Hematopoietic multipotent progenitor cell treated with erythropoietin and hydrocortisone succinate and interleukin-3 and kit ligand, for 8 days (in vitro differentiated cells): ENCODE measurements at regions not wholly inside any gene's neighbourhood (a gene's known extent, or its start where the extent isn't known, plus 50 kb on each side); places are given as distances from the start of the nearest gene placed in this dataset.

Source experiments
- DNase-seq: peaks from one replicate; pipeline ENCODE4 v3.0.0-alpha.2; 2015

DNA sequence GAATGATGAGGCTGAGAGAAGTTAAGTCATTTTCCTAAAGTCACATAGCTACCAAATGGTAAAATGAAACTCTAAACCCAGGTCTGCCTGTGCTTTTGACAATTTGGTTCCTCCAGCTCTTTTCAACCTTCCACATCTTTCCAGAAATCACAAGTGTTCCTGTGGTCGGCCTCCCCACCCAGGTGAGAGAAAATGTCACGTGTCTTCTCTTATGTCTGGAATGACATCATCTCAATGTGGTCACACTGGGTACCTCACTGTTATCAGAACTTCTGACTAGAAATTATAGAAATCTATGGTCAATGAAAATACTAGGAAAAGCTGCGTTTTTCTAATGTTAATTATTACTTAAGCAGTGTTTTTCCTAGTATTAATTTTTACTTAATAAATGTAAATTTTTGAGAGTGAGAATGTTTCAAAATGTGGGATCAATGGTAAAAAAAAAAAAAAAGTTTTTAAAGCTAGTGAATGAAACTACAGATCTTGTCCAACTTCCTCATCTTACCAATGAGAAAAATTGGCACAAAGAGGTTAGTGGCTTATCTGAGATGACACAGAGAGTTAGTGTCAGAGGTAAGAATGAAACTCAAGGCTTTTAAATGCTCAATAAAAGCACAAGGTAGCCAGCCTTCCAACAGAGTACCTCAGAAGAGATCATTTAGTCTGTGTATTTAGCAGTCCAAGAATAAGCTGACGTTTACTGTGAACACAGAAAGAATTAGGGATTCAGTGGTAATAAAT lies 228.7 kb upstream of the NR4A3 start:
- DNase-seq: no peak

GRCh38 chr9:99593610-99594009 lies 228.1 kb upstream of the NR4A3 start:
- no peak for DNase-seq

- DNase-seq: no peak
Observed at GRCh38 chr9:99594056-99594780, 227.5 kb upstream of the NR4A3 start.

DNA sequence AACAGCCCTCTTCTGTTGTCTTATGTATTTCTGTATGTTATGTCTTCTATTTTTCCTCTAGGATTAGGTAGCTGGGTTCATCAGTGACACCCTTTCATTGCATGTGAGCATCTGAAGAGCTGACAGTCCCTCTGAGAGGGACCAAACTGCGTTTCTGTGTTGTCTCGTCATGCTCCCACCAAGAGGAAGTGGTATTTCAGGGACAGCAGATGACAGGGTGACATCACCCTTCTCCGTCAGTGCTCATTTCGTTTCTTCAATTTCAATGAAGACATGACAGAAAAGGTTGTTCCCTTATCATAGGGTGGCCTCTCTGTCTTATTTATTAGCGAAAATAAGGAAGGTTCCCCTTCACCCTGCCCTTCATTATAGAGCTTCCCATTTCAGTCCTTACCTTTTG lies 225.9 kb upstream of the NR4A3 start:
- DNase-seq: no peak

GRCh38 chr9:99601571-99602111 lies 220.0 kb upstream of the NR4A3 start:
- DNase-seq: no peak

DNA sequence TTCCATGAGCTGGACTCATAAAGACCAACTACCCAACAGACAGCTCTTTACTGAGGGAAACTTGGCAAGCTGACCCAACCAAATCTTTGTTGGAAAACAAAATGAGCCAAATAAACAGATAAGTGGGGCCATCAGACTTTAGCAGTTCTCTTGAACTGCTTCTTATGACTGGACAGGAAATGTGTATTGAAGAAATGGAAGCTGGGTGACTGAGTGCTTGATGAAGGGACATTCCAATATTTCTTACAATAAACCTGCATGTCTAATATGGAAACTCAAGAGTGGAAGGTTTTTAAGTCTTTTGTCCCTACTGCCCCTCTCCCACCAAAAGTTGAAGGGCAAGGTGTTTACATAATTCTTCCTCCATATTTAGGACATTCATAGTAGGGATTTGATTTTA lies 218.8 kb upstream of the NR4A3 start:
- DNase-seq: no peak

- no peak for DNase-seq
Observed at GRCh38 chr9:99605016-99605743, 216.5 kb upstream of the NR4A3 start.

DNA sequence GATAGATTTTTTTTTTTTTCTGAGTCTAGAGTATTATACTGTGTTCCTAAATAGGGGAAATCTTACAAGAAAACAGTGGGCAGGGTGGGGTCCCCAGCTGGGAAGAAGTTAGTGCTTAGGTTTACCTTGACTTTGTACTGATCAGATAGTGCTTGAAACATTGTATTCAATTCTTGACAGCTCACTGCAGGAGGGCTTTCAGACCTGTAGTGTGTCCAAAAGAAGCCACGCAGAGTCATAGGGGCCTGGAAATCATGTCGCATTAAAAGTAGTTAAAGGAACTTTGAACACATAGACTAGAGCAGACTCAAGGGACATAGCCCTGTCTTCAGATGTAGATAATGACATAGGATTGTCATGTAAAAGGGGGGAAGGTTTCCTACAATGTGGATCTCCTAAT lies 215.4 kb upstream of the NR4A3 start:
- no peak for DNase-seq

GRCh38 chr9:99606957-99607356 lies 214.7 kb upstream of the NR4A3 start:
- no peak for DNase-seq

DNA sequence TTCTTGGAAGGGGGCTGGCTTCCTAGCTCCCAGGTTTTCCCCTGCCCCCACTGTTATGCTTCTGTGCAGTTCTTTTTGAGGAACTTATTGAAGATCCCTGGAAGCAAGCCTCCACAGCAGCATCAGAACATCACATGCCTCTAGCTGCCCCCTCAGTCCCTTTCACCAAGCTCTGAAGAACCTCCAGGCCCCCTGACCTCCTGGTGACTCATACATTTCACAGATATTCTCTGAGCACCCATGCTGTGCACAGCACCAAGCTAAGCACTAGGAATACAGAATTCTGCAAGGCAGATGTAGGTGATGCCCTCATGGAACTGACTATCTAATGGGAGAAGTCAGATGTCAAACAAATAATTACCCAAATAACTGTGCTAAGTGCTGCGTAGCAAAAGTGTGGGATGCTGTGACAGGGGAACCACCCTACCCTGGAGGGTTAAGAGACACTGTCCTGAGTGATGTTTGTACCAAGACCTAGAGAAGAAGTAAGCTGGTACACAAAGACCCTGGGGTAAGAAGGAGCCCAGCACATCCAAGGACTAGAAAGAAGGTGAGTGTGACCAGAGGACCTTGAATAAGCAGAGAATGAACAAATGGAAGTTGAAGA lies 213.7 kb upstream of the NR4A3 start:
- DNase-seq: no peak

DNA sequence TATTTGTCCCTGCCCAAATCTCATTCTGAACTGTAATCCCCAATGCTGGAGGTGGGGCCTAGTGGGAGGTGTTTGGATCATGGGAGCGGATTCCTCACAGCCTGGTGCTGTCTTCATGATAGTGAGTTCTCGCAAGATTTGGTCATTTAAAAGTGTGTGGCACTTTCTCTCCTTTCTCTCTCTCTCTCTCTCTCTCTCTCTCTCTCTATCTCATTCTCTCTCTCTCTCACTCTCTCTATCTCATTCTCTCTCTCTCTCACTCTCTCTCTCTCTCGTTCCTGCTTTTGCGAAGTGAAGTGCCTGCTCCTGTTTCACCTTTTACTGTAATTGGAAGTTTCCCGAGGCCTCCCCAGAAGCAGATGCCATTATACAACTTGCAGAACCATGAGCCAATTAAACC lies 207.3 kb upstream of the NR4A3 start:
- DNase-seq: no peak

DNA sequence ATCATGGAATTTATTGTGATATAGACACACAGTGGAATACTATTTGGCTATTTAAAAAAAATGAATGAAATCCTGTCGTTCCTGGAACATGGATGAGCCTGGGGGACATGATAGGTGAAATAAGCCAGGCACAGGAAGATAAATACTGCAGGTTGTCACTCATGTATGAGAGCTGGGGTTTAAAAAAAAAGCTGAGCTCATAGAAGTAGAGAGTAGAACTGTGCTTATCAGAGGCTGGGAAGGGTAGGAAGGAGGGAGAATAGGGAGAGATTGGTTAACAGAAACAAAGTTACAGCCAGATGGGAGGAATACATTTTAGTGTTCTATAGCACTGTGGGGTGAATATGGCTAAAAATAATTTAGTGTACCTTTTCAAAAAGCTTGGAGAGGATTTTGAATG lies 200.6 kb upstream of the NR4A3 start:
- DNase-seq: no peak

DNA sequence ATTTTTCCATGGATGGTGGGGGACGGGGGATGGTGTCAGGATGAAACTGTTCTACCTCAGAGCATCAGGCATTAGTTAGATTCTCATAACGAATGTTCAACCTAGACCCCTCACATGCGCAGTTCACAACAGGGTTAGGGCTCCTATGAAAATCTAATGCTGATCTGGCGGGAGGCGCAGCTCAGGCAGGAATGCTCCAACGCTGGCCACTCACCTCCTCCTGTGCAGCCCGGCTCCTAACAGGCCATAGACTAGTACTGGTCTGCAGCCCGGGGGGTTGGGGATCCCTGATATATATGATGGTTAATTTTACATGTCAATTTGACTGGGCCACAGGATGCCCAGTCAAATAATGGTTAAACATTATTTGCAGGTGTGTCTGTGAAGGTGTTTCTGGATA lies 199.0 kb upstream of the NR4A3 start:
- DNase-seq: no peak

DNA sequence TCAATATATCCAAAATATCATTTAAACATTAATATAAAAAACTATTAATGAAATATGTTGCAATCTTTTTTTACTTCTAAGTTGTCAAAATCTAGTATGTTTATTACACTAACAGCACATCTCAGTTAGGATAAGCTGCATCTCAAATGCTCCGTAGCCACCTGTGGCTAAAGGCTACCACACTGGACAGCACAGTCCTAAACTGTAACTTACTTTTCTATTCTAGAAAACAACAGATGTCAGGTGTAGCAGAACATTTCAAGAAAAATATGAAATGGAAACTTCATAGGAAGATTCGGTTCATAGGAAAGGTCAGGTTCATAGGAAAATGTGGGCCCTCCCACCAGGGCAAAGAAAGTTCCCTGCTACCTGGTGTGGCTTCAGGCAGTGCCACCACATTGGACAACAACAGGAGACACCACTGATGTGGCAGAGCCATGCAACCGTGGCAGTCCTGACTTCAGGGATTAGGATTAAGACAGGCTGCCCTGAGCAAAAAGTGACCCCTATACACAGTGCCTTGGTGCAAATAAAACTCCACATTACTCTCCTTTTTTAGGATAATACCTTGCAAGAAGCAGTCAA lies 197.8 kb upstream of the NR4A3 start:
- no peak for DNase-seq

GRCh38 chr9:99624499-99625233 lies 197.0 kb upstream of the NR4A3 start:
- DNase-seq: no peak

DNA sequence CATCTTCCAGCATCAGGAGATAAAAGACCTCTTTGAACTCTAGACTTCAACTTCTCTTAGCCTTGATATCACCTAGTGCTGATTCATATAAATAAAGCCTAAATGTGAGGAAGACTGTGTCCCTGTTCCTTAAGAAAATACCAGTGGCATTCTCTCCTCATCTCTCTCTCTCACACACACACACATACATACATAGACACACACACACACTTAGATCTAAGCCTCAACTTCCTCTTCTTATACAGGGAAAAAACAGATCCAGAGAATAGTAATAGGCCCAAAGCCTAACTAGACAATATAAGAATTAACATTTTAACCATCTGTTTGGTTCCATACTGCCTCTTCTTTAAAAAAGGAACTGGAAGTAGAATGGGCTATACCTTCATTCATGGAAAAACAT lies 195.3 kb upstream of the NR4A3 start:
- no peak for DNase-seq

GRCh38 chr9:99628285-99628684 lies 193.4 kb upstream of the NR4A3 start:
- DNase-seq: no peak

GRCh38 chr9:99628849-99629620 lies 192.7 kb upstream of the NR4A3 start:
- DNase-seq: no peak

DNA sequence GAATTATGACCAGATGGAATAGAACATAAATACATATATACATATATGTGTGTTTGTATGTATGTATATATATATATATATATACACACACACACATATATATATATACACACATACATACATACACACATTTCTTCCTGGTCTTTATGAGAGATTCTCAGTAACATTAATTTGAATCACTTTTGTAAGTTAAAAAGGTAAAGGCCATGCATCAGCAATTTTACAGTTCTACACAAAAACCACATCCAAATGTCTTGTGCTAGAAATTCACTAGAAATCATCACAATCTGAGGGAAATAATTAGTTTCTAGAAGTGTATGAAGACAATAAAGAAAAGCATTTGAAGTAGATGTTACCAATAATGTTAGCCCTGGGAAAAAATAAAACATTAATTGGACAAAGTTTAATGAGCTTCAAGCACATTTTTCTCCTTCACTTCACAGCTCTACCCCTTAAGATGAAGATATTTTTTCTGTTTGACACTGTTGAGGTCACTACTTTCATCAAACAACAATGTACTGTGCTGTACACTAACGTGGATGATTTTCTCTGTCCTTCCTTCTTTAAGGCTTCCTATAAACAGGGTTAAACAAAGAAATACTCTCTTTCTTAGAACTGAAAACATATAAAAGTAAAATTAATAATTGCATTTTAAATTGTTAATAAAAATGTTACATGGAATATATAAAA lies 189.2 kb upstream of the NR4A3 start:
- DNase-seq: no peak

DNA sequence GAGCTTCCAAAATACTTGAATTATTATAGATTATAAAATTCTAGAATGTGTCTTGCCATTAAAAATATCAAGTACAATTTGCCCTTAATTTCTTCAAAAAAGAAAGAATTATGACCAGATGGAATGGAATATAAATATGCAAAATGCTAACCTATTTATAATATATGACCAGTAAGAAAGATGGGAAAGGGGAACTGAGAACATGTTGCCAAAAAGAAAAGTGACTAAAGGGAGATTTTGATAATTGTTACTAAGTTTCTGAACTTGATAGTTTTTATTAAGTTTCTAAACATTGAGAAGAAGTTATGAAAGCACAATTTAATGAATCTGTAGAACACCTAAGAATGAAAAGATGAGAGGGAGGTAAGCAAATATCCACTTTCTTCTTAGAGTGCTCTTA lies 188.4 kb upstream of the NR4A3 start:
- DNase-seq: no peak

- no peak for DNase-seq
Observed at GRCh38 chr9:99634186-99634585, 187.5 kb upstream of the NR4A3 start.
